HEK293T (cell line): ENCODE measurements at regions not wholly inside any gene's neighbourhood (a gene's known extent, or its start where the extent isn't known, plus 50 kb on each side); places are given as distances from the start of the nearest gene placed in this dataset.

Experiments
- CTCF ChIA-PET: fragments of 350-600 bp; formaldehyde crosslinking; extraction: SDS; loops from one replicate; lab custom pipeline; 2021; ENCODE audit warnings: antibody characterized with exemption, inconsistent platforms; lab: Yijun Ruan, JAX
- POLR2A ChIA-PET: fragments of 350-600 bp; formaldehyde crosslinking; extraction: SDS; loops from one replicate; lab custom pipeline; 2020; ENCODE audit warnings: antibody characterized with exemption, inconsistent platforms; lab: Yijun Ruan, JAX
- DNase-seq: peaks from one replicate; pipeline ENCODE4 v3.0.0; 2012; ENCODE audit warnings: mixed read lengths; ENCODE audit errors: extremely low spot score
- ARNT ChIP-seq: fragments of 450-650 bp; IDR thresholded peaks from 2 replicates; pipeline ENCODE4 v1.6.1; 2017; ENCODE audit warnings: mild to moderate bottlenecking
- BHLHE40 ChIP-seq: fragments of 450-650 bp; IDR thresholded peaks from 2 replicates; pipeline ENCODE4 v1.6.1; 2016; ENCODE audit warnings: mild to moderate bottlenecking, moderate library complexity, borderline replicate concordance
- CTBP1 ChIP-seq: fragments of 450-650 bp; IDR thresholded peaks from 2 replicates; pipeline ENCODE4 v1.6.1; 2016; ENCODE audit warnings: borderline replicate concordance
- FOXA1 ChIP-seq: fragments of 450-650 bp; IDR thresholded peaks from 2 replicates; pipeline ENCODE4 v1.6.1; 2016; ENCODE audit warnings: mild to moderate bottlenecking
- FOXK2 ChIP-seq: fragments of 450-650 bp; IDR thresholded peaks from 2 replicates; pipeline ENCODE4 v1.6.1; 2016; ENCODE audit warnings: mild to moderate bottlenecking
- FOXM1 ChIP-seq: fragments of 450-650 bp; IDR thresholded peaks from 2 replicates; pipeline ENCODE4 v1.6.1; 2017; ENCODE audit warnings: mild to moderate bottlenecking, borderline replicate concordance
- HDGF ChIP-seq: fragments of 450-650 bp; IDR thresholded peaks from 2 replicates; pipeline ENCODE4 v1.6.1; 2017; ENCODE audit warnings: antibody characterized with exemption, borderline replicate concordance
- L3MBTL2 ChIP-seq: fragments of 450-650 bp; conservative IDR thresholded peaks from 2 replicates; pipeline ENCODE4 v1.6.1; 2016; ENCODE audit warnings: mild to moderate bottlenecking
- LEF1 ChIP-seq: fragments of 450-650 bp; IDR thresholded peaks from 2 replicates; pipeline ENCODE4 v1.6.1; 2017; ENCODE audit warnings: mild to moderate bottlenecking, borderline replicate concordance
- NFRKB ChIP-seq: fragments of 450-650 bp; IDR thresholded peaks from 2 replicates; pipeline ENCODE4 v1.6.1; 2016; ENCODE audit warnings: mild to moderate bottlenecking, moderate library complexity
- PKNOX1 ChIP-seq: fragments of 450-650 bp; IDR thresholded peaks from 2 replicates; pipeline ENCODE4 v1.6.1; 2016
- SP1 ChIP-seq: fragments of 450-650 bp; IDR thresholded peaks from 2 replicates; pipeline ENCODE4 v1.6.1; 2017
- SUZ12 ChIP-seq: fragments of 450-650 bp; IDR thresholded peaks from 2 replicates; pipeline ENCODE4 v1.6.1; 2016; ENCODE audit warnings: mild to moderate bottlenecking
- TARDBP ChIP-seq: fragments of 450-650 bp; IDR thresholded peaks from 2 replicates; pipeline ENCODE4 v1.6.1; 2016
- ZNF384 ChIP-seq: fragments of 450-650 bp; IDR thresholded peaks from 2 replicates; pipeline ENCODE4 v1.6.1; 2016

DNA sequence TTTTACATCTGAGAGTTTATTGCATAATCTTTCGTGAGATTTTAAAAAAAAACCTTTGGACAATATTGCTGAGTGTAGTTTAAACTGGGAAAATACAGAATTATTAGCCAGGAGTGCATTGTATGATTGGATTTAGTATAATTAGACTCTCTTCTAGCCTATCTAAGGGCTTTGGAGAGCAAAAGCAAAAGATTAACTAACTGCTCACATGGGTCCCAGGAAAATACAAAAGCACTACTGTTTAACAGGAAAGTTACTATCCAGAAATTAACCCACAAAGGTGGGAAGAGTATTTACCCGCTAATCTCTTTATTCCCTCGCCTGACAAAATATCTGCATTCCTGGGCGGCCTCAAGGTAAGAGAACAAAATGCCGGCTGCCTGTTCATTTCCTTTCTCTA lies 309.5 kb downstream of the ATXN7L3B start:
- CTCF ChIA-PET: no interaction called here
- no peak for DNase-seq
- TF ChIP-seq PKNOX1 (no peak), CTBP1 (no peak), HDGF (no peak), ZNF384 (no peak), L3MBTL2 (no peak), LEF1 (no peak)
- POLR2A ChIA-PET: no interaction called here

- DNase-seq: no peak
- POLR2A ChIA-PET: no interaction called here
- CTCF ChIA-PET: no interaction called here
- TF ChIP-seq SP1 (no peak), ARNT (no peak), FOXA1 (no peak), TARDBP (no peak), ZNF384 (no peak), CTBP1 (no peak), BHLHE40 (no peak), L3MBTL2 (no peak), PKNOX1 (no peak)
These were observed 310.4 kb downstream of the ATXN7L3B start for GRCh38 chr12:74848006-74848405.

DNA sequence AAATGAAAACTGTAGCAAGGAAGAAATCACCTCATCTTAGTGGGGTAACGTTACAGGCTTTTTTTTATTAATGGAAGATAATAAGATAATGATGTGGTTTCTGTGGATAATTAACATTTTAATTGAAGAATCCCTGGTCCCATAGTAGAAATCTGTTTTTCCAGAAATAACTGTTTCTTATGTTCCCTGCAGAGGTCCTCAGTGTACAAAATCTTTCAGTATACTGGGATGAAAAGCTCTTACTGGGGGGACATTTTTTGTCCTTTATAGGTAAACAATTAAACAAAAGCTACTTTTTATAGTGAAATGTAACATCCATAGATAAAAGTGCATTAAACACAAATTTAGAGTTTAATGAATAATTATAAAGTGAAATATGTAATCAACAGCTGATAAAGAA lies 312.2 kb downstream of the ATXN7L3B start:
- DNase-seq: no peak
- ChIA-PET CTCF (interaction anchor here (0.6 to 0.7 kb wide), 2 partner anchors 92 to 159 kb away, joined by 3 to 4 read pairs; no protein-coding TSS in a partner anchor), POLR2A (no interaction called here)
- TF ChIP-seq SUZ12 (no peak), ARNT (no peak), LEF1 (no peak), BHLHE40 (no peak), FOXM1 (no peak)

GRCh38 chr12:74871817-74872216 lies 334.2 kb downstream of the ATXN7L3B start:
- POLR2A ChIA-PET: no interaction called here
- no peak for TF ChIP-seq CTBP1
- CTCF ChIA-PET: no interaction called here
- no peak for DNase-seq

GRCh38 chr12:74885775-74886174 lies 323.9 kb downstream of the KCNC2 start:
- POLR2A ChIA-PET: no interaction called here
- TF ChIP-seq SP1 (no peak), NFRKB (no peak), HDGF (no peak), ZNF384 (no peak), PKNOX1 (no peak)
- no peak for DNase-seq
- CTCF ChIA-PET: interaction anchor here (0.6 kb wide), 1 partner anchor 23 kb away, joined by 4 read pairs; no protein-coding TSS in a partner anchor

GRCh38 chr12:74889073-74889472 lies 320.6 kb downstream of the KCNC2 start:
- DNase-seq: no peak
- ChIA-PET CTCF (no interaction called here), POLR2A (no interaction called here)
- no peak for TF ChIP-seq L3MBTL2
- no peak for TF ChIP-seq HDGF
- TF ChIP-seq NFRKB: no peak
- TF ChIP-seq ZNF384: no peak
- no peak for TF ChIP-seq FOXA1
- TF ChIP-seq SP1: no peak
- no peak for TF ChIP-seq FOXM1
- no peak for TF ChIP-seq ARNT
- no peak for TF ChIP-seq PKNOX1
- TF ChIP-seq FOXK2: no peak
- no peak for TF ChIP-seq SUZ12

DNA sequence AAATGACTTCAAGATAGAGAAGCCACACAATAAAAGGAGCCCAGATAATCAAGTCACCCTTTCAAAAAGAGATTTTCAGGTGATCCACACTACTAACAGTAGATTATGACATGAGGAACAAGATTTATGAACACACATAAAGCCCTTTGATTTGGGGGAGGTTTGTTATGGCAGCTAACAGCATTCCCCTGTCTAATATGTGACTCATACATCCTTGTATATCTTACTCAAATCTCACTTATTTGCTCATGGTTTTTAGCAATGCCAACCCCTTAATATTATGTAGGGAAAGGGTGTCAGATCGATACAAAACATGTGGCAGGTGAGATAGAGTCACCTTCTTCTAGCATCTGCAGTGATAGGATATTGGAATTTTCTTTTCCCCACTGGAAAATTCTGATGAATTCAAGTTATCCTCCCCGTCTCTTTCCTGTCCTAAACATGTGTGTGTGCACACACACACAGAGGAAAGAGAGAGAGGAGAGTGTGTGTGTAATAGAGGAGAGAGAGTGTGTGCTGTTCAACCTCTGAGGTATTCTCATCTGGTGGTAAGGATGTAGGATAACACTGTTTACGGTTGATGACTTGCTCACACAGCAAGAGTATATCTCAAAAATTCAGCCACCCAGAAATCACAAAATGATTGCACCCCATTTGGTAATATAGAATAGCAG lies 319.9 kb downstream of the KCNC2 start:
- POLR2A ChIA-PET: no interaction called here
- DNase-seq: no peak
- CTCF ChIA-PET: no interaction called here
- TF ChIP-seq HDGF (no peak), ARNT (no peak), PKNOX1 (peak; percentile 32; the same call in 1 of the 2 replicates)
